T-cell (primary cell): ENCODE measurements at regions not wholly inside any gene's neighbourhood (a gene's known extent, or its start where the extent isn't known, plus 50 kb on each side); places are given as distances from the start of the nearest gene placed in this dataset.

Experiments used
- ATAC-seq, 4 experiments: fragments of 200-7000 bp in 3 of 4; fragments of 150-1000 bp in 1 of 4; cut with Tn5 transposase; replicated peaks in 1 of 4; 1 replicate in 3 of 4; 2 replicates in 1 of 4; pipeline ENCODE4 v1.10.0; 2021; ENCODE audit warnings: moderate library complexity in 3 of 4, mild to moderate bottlenecking in 2 of 4, moderate number of reproducible peaks in 1 of 4
- CTCF ChIA-PET, 2 donors: fragments of 300-600 bp; sonication (Branson Sonifier 250); formaldehyde crosslinking; loops; one replicate each; lab custom pipeline; 2022; ENCODE audit warnings: antibody characterized with exemption in 2 of 2; lab: Charles Lee
- POLR2A ChIA-PET, 2 donors: fragments of 300-600 bp; sonication (Branson Sonifier 250); formaldehyde crosslinking; loops; one replicate each; lab custom pipeline; 2022; ENCODE audit warnings: antibody characterized with exemption in 2 of 2; lab: Charles Lee
- DNase-seq, 35 experiments: peaks; one replicate each; pipeline versions ENCODE4 v3.0.0 to v3.0.0-alpha.2; 2013 to 2023
- H3K27ac ChIP-seq: one replicate; pipeline ENCODE4 v1.5.1; 2013; ENCODE audit warnings: low read length
- H3K27me3 ChIP-seq, 2 experiments: replicated peaks in 1 of 2; 1 replicate in 1 of 2; 2 replicates in 1 of 2; pipeline versions ENCODE4 v1.6.1 to v1.7.0; 2013; ENCODE audit warnings: low read length in 1 of 2, mixed read lengths in 1 of 2; ENCODE audit not compliant: control insufficient read depth in 2 of 2, insufficient read depth in 2 of 2; ENCODE audit errors: extremely low read depth in 1 of 2
- H3K36me3 ChIP-seq, 2 donors: 1 replicate in 1 of 2; 2 replicates in 1 of 2; pipeline versions ENCODE4 v1.6.1 to v1.7.0; 2013; ENCODE audit warnings: low read length in 1 of 2; ENCODE audit not compliant: control insufficient read depth in 2 of 2, insufficient read depth in 1 of 2; ENCODE audit errors: extremely low read depth in 1 of 2
- H3K4me1 ChIP-seq, 2 experiments: 1 replicate in 1 of 2; 2 replicates in 1 of 2; pipeline versions ENCODE4 v1.6.1 to v1.7.0; 2013; ENCODE audit warnings: low read length in 2 of 2, mixed read lengths in 1 of 2; ENCODE audit not compliant: insufficient read depth in 2 of 2, control insufficient read depth in 1 of 2; ENCODE audit errors: extremely low read depth in 1 of 2
- H3K4me3 ChIP-seq, 2 donors: 1 replicate in 1 of 2; 2 replicates in 1 of 2; pipeline versions ENCODE4 v1.5.1 to v1.7.0; 2013; ENCODE audit warnings: mild to moderate bottlenecking in 2 of 2, low read length in 1 of 2, moderate library complexity in 1 of 2; ENCODE audit not compliant: control insufficient read depth in 1 of 2; ENCODE audit errors: extremely low read depth in 1 of 2
- H3K9me3 ChIP-seq: 2 replicates; pipeline ENCODE4 v1.7.0; 2013
- H3K27ac Mint-ChIP-seq, 2 donors: one replicate each; pipeline ENCODE4 v1.8.0; 2020 to 2021; ENCODE audit warnings: mild to moderate bottlenecking in 2 of 2, mixed read lengths in 2 of 2
- H3K27me3 Mint-ChIP-seq, 2 donors: one replicate each; pipeline ENCODE4 v1.8.0; 2021 to 2022; ENCODE audit warnings: mixed read lengths in 2 of 2
- H3K36me3 Mint-ChIP-seq: one replicate; pipeline ENCODE4 v1.8.0; 2021; ENCODE audit warnings: mixed read lengths
- H3K4me1 Mint-ChIP-seq, 3 donors: one replicate each; pipeline ENCODE4 v1.8.0; 2020 to 2022; ENCODE audit warnings: mixed read lengths in 3 of 3, mild to moderate bottlenecking in 1 of 3
- H3K4me3 Mint-ChIP-seq, 3 donors: one replicate each; pipeline ENCODE4 v1.8.0; 2020 to 2022; ENCODE audit warnings: mild to moderate bottlenecking in 3 of 3, mixed read lengths in 3 of 3, moderate library complexity in 3 of 3
- H3K9me3 Mint-ChIP-seq, 3 donors: one replicate each; pipeline ENCODE4 v1.8.0; 2020 to 2022; ENCODE audit warnings: mixed read lengths in 3 of 3
- WGBS: methylation state at CpG from one replicate; pipeline ENCODE4 v1.1.5; 2013; ENCODE audit warnings: missing lambda C conversion rate; ENCODE audit not compliant: insufficient coverage; 5-methylcytosine and 5-hydroxymethylcytosine counted together

- ChIA-PET CTCF (no interaction called here), POLR2A (no interaction called here)
- H3K9me3 Mint-ChIP-seq: peaks cover 6 to 30% (median 11%) of the 10 kb centered on the region in 3 donors
- Histone ChIP-seq H3K27me3 (no peaks in the 10 kb centered on the region), H3K9me3 (no peaks in the 10 kb centered on the region), H3K36me3 (no peaks in the 10 kb centered on the region), H3K27ac (no peak overlapping the region), H3K4me3 (no peak overlapping the region), H3K4me1 (no peaks in the 10 kb centered on the region)
- H3K27ac Mint-ChIP-seq: no peak overlapping the region
- no peak overlapping the region for H3K4me3 Mint-ChIP-seq
- no peak for ATAC-seq
- H3K4me1 Mint-ChIP-seq: no peaks in the 10 kb centered on the region
- no peaks in the 10 kb centered on the region for H3K36me3 Mint-ChIP-seq
- no peak for DNase-seq
- H3K27me3 Mint-ChIP-seq: no peaks in the 10 kb centered on the region
- 80% methylated on average over 1 of the region's 1 CpG for WGBS
Measured at GRCh38 chr10:64745565-64745964, 1224.4 kb downstream of the REEP3 start.

GRCh38 chr10:64750672-64751071, 1229.5 kb downstream of the REEP3 start:
- Mint-ChIP-seq H3K27me3 (no peaks in the 10 kb centered on the region), H3K4me1 (no peaks in the 10 kb centered on the region), H3K36me3 (no peaks in the 10 kb centered on the region), H3K27ac (no peak overlapping the region), H3K4me3 (no peak overlapping the region), H3K9me3 (peaks cover 5 to 19% (median 6%) of the 10 kb centered on the region in 3 donors)
- no peak overlapping the region for H3K4me3 ChIP-seq
- ATAC-seq: no peak
- CTCF ChIA-PET: no interaction called here
- no CpG with 5 or more reads among the region's 2 CpGs for WGBS
- no peak for DNase-seq
- no peak overlapping the region for H3K27ac ChIP-seq
- no peaks in the 10 kb centered on the region for H3K9me3 ChIP-seq
- no peaks in the 10 kb centered on the region for H3K27me3 ChIP-seq
- H3K4me1 ChIP-seq: no peaks in the 10 kb centered on the region
- POLR2A ChIA-PET: no interaction called here
- no peaks in the 10 kb centered on the region for H3K36me3 ChIP-seq

- Mint-ChIP-seq H3K4me1 (no peaks in the 10 kb centered on the region), H3K4me3 (no peak overlapping the region), H3K27ac (no peak overlapping the region), H3K9me3 (peaks cover 5 to 16% (median 6%) of the 10 kb centered on the region in 3 donors), H3K36me3 (no peaks in the 10 kb centered on the region), H3K27me3 (no peaks in the 10 kb centered on the region)
- DNase-seq: no peak
- H3K36me3 ChIP-seq: no peaks in the 10 kb centered on the region
- no peak for ATAC-seq
- CTCF ChIA-PET: no interaction called here
- POLR2A ChIA-PET: interaction anchor here in 1 of 2 donors (1.2 kb wide), 1 partner anchor 42 kb away, joined by 5 read pairs; no protein-coding TSS in a partner anchor
- no peaks in the 10 kb centered on the region for H3K27me3 ChIP-seq
- no peak overlapping the region for H3K4me3 ChIP-seq
- no peak overlapping the region for H3K27ac ChIP-seq
- WGBS: no CpG with 5 or more reads among the region's 2 CpGs
- H3K9me3 ChIP-seq: no peaks in the 10 kb centered on the region
- H3K4me1 ChIP-seq: no peaks in the 10 kb centered on the region
Measured at GRCh38 chr10:64753516-64753915, 1232.3 kb downstream of the REEP3 start.

- CTCF ChIA-PET: no interaction called here
- Mint-ChIP-seq H3K36me3 (no peaks in the 10 kb centered on the region), H3K27me3 (no peaks in the 10 kb centered on the region), H3K4me3 (no peak overlapping the region), H3K27ac (no peak overlapping the region), H3K9me3 (peaks cover 0 to 10% (median 6%) of the 10 kb centered on the region in 3 donors), H3K4me1 (no peaks in the 10 kb centered on the region)
- no peak for DNase-seq
- no peak for ATAC-seq
- Histone ChIP-seq H3K9me3 (no peaks in the 10 kb centered on the region), H3K4me1 (no peaks in the 10 kb centered on the region), H3K4me3 (no peak overlapping the region), H3K36me3 (no peaks in the 10 kb centered on the region), H3K27ac (no peak overlapping the region), H3K27me3 (no peaks in the 10 kb centered on the region)
- POLR2A ChIA-PET: interaction anchor here in 1 of 2 donors (0.6 kb wide), 1 partner anchor 12 kb away, joined by 3 read pairs; no protein-coding TSS in a partner anchor
- 33% methylated on average over 1 of the region's 4 CpGs for WGBS
Measured at GRCh38 chr10:64760371-64760770, 1239.2 kb downstream of the REEP3 start.

GRCh38 chr10:64762861-64763260, 1241.7 kb downstream of the REEP3 start:
- peaks cover 3 to 7% (median 6%) of the 10 kb centered on the region in 3 donors for H3K9me3 Mint-ChIP-seq
- CTCF ChIA-PET: no interaction called here
- H3K9me3 ChIP-seq: no peaks in the 10 kb centered on the region
- no peak overlapping the region for H3K27ac ChIP-seq
- H3K36me3 ChIP-seq: no peaks in the 10 kb centered on the region
- POLR2A ChIA-PET: no interaction called here
- H3K36me3 Mint-ChIP-seq: no peaks in the 10 kb centered on the region
- DNase-seq (no peak), ATAC-seq (no peak)
- no CpG with 5 or more reads among the region's 4 CpGs for WGBS
- no peak overlapping the region for H3K4me3 Mint-ChIP-seq
- no peaks in the 10 kb centered on the region for H3K4me1 ChIP-seq
- no peak overlapping the region for H3K4me3 ChIP-seq
- no peak overlapping the region for H3K27ac Mint-ChIP-seq
- no peaks in the 10 kb centered on the region for H3K4me1 Mint-ChIP-seq
- H3K27me3 Mint-ChIP-seq: no peaks in the 10 kb centered on the region
- H3K27me3 ChIP-seq: no peaks in the 10 kb centered on the region

GRCh38 chr10:64765498-64765897, 1244.3 kb downstream of the REEP3 start:
- no peak for ATAC-seq
- H3K4me3 Mint-ChIP-seq: no peak overlapping the region

More at GRCh38 chr10:64765498-64765897, 1244.3 kb downstream of the REEP3 start:
- no peaks in the 10 kb centered on the region for H3K36me3 ChIP-seq
- no peaks in the 10 kb centered on the region for H3K27me3 ChIP-seq
- no peak overlapping the region for H3K27ac ChIP-seq
- Mint-ChIP-seq H3K9me3 (peaks cover 3 to 6% (median 4%) of the 10 kb centered on the region in 3 donors), H3K4me1 (no peaks in the 10 kb centered on the region), H3K27ac (no peak overlapping the region), H3K27me3 (no peaks in the 10 kb centered on the region), H3K36me3 (no peaks in the 10 kb centered on the region)
- CTCF ChIA-PET: no interaction called here
- POLR2A ChIA-PET: no interaction called here
- DNase-seq: no peak
- WGBS: no CpG with 5 or more reads among the region's 2 CpGs
- no peaks in the 10 kb centered on the region for H3K9me3 ChIP-seq
- no peak overlapping the region for H3K4me3 ChIP-seq
- H3K4me1 ChIP-seq: no peaks in the 10 kb centered on the region
